Activated CD4-positive, alpha-beta T cell treated with anti-CD3 and anti-CD28 coated beads, Interleukin-2, amount 50 U/mL, for 4 hours (primary cell): ENCODE measurements at regions not wholly inside any gene's neighbourhood (a gene's known extent, or its start where the extent isn't known, plus 50 kb on each side); places are given as distances from the start of the nearest gene placed in this dataset.

ENCODE experiments used
- DNase-seq, 2 experiments: peaks; one replicate each; pipeline ENCODE4 v3.0.0-alpha.2; 2020

DNA sequence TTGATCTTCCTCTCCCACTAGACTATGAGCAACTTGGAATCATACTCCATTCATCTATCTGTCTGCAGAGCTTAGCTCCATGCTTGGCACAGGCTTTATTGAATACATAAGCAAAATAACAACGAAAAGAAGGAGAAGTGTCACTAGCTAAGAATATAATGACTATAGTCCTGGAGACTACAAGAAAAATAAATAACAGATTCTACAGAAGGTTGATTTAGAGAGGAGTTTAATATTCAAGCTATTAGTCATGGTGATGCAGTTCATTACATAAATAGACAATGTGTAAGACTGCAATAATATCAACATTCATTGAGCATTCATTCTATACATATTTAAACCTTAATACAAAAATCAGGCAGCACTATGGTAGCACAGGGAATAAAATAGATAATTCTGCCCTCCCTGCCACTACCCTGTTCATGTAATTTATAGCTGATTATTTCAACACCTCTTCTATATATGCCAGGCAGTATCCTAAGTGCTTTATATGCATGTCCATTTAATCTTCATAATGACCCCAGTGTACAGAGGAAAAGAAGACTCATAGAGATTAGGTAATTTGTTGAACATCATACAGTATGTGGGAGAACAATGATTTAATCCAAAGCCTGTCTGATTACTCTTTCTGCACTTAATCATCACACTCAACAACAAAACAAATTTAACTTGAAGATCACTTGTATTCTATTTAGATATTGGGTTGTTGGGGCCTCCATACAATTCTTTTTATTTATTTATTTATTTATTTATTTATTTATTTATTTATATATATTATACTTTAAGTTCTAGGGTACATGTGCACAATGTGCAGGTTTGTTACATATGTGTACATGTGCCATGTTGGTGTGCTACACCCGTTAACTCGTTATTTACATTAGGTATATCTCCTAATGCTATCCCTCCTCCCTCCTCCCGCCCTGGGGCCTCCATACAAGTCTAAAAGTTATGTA, 165.3 kb downstream of the RNF152 start:
- DNase-seq: no peak

DNA sequence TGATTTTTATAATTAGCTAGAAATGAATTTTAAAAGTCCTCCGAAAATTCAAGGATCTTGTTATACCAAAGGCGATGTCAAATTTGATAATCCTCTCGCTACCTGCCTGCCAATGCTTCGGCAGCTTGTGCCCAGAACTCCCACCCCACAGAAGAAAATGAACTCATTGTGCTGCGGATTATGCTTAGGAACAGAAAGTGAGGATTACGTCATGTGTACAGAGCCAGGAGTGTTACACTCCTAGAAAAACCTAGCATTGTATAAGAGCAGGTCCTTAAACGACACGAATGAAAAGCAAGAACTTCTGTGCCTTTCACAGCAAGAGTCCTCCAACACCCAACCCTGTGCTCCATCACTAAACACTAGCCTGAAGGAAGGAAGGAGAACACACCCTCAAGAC, 168.3 kb downstream of the RNF152 start:
- no peak for DNase-seq

DNA sequence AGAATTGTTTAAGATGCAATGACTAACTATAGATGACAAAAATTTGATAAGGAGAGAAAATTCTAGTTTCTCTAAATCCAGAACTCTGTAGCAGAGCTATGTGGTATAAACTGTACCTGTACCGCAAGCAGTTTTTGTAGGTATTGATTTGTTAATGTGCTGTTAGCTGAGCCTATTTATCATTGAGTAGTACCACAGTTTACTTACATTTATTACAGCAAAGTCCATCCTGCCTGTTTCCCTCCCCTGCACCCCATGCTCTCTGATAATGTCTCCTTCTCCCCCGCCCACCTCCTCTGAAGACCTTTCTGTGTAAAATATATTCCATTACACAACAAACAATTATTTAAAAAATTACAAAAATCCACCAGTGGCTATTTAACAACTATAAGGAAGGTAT, 170.6 kb downstream of the RNF152 start:
- DNase-seq: no peak

DNA sequence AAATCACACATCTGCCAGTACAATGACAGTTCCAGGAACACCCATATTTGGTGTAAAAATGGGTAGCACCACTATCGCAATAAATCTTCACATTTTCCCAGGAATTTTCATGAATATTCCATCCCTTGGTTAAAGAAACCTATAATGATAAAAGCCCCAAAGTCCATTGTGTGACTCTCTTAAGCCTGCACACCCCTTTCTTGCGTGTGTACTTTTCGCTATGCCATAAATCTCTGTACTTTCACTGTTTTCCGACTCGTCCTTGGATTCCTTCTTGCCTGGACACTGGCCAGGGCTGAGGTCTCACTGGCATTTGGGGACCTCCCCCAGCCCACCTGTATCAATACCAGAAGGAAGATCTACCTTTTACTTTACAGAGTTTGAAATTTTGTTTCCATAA, 172.3 kb downstream of the RNF152 start:
- DNase-seq: no peak

DNA sequence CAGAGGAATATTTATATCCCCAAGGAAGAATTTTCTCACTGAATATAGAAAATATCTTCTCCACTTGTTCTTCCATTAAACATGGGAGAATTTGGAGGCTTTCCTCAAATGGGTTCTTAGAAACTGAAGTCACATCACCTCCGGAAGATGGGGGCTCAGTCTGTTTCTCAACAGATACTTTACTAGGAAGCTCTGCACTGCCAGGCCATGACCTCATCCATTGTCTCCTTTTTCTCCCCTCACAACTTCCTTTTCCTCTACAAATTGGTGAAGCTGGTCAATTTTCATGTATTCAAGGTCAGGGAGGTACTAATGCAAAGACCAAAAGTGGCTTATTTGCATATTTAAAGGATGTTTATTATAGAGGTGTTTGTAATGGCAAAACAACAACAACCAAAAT, 173.1 kb downstream of the RNF152 start:
- no peak for DNase-seq

DNA sequence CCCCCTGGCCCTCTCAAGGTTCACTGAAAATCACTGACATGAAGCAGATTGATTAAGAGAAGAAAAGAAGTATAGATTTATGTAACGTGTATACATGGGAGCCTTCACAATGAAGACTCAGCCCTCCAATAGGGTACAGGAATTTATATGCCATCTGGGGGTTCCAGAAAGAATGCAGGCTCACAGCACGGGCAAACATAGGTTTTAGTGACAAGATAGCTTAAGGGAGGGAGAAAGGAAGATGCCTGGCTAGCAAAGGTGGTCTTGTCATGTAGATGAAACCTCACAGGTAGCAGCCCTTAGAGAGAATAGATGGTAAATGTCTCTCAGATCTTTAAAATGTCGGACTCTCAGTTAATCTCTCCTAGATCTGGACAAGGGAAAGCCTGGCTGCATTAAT, 173.9 kb downstream of the RNF152 start:
- DNase-seq: no peak

DNA sequence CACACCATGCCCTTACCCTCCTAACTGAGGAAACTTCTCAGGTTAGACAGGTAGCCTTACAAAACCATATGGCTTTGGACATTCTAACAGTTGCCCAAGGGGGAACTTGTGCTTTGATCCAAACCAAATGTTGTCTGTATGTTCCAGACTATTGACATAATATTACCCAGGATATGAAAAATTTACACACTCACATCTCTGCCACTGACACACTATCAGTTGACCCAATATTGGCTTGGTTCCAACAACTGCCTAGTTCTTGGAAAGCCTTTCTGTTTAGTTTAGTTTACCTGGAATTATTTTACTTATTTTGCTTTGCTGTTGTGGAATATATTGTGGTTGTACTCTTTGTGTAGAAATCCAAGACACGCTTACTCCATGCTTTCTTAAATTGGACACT, 178.4 kb downstream of the RNF152 start:
- DNase-seq: no peak

DNA sequence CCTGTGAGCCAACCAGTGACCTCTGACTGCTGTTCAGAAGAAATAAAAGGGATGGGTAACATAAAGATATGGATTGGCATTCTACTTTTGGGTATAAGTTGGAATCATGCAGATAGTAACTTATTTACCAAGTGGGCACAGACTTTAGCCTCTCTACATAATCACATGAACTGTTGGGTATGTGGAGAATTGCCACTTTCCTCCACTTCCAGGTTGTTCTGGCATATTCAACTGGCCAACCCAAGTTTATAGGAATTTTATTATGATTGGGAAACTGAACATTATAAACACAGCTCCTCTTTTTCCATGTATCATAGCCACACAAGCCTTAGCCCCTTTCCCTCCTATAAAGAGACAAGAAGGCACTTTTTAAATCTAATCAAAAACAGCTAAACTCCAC, 179.3 kb downstream of the RNF152 start:
- no peak for DNase-seq

DNA sequence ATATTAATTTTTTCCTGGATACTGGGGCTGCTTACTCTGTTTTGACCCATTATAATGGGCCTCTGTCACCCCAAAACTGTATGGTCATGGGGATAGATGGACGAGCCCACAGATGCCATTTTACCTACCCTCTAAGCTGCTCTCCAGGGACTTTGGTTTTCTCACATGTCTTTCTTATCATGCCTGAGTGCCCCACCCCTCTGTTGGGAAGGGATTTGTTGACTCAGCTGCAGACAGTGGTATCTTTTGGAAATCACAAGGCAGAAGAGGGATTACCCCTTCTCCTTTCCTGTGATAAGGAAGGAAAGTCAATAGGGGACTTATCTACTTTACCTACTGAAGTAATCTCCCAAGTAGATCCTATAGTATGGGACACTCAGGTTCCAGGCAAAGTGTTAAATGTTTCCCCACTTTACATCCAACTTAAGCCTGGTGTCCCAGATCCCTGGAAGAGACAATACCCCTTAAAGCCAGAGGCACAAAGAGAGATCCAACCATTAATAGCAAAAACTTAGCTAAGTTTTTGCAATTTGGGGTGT, 182.7 kb downstream of the RNF152 start:
- no peak for DNase-seq

DNA sequence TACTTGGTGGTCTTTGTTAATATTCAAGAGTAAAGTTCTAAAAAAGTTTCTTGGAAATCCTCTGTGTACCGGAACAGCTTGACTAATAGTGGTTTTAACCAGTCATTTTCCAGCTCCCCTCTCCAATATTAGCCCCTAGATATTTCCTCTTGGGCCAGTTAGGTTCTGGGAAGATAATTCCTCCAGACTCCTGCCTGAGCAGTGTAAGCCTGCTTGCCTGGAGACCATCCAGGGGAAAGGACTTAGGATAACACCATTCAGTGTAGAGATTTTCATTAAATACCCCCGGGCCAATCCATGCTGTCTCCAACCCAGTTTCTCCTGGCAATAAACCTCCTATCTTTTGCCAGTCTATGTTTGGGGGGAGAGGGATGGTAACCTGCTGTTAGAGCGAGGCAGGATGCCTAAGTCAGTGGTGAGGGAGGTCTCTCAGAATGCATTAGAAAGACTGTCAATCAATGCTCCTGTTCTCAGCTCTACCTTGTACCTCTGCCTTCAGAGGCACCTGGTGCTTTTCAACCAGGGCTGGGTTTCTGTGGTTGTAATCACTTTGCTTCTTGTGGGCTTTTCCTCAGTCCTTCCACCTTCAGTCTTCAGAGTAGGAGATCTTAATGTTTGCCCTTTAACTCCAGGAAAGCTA, 186.4 kb downstream of the RNF152 start:
- DNase-seq: no peak

DNA sequence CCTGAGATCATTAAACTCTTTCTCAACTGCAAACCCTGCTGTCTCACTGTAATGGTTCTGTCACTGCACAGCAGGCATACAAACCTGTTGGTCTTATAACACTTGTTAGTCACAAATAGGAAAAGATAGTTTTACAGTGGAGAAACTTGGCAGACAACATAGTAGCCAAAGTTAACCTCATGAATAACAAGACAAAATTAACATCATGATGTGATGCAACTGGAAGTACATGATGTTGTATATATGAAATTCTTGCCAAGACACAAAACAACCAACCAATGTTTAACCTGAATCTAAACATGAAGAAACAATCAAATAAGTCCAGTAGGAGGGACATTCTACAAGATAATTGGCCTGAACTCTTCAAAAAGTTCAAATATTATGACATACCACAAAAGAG, 189.3 kb downstream of the RNF152 start:
- DNase-seq: no peak

DNA sequence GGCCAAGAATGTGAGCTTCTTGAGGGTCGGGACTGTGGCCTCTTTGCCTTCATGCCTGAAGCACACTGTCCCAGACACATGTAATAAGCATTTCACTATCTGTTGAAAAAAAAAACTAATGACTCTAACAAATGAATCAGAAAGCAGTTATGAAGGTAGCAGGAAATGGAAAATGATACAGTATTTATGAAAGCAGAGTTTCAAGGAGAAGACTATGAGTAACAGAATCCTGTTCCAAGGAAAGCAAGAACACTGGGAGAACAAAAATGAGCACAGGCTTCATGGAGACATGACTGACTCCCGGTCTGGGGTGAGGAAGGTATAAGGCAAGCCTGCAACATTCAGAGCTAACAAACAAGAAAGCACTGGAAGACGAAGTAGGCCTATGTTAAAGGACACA, 190.8 kb downstream of the RNF152 start:
- DNase-seq: no peak

DNA sequence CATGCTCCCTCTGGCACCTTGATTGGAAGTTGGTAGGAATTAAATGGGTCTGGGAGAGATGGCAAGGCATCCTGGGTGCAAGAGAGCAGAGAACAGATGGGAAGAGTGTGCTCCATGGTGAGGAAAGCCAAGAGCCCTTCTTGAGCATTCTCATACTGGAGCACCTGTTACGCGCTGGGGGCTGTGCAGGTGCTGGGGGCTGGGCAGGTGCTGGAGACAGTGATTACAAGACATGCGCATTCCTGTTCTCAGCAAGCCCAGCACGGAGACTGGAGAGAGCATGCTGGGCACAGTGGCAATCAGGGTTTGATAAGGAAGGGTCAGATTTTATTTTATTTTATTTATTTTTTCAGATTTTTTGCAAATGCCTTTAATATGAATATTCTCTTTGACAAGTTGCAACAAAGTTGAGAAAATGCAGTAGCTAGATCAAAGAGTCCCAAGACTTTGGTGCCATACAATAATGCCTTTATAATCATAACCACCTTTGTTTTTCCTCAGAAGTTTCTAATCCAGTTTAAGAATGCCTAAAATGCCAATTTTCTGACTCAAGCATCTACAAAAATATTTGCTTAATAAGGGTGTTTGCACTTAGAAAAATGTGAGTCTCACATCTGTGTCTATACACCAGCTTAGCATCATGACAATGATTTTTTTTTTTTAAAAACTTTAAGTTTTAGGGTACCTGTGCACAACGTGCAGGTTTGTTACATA, 193.3 kb downstream of the RNF152 start:
- no peak for DNase-seq

DNA sequence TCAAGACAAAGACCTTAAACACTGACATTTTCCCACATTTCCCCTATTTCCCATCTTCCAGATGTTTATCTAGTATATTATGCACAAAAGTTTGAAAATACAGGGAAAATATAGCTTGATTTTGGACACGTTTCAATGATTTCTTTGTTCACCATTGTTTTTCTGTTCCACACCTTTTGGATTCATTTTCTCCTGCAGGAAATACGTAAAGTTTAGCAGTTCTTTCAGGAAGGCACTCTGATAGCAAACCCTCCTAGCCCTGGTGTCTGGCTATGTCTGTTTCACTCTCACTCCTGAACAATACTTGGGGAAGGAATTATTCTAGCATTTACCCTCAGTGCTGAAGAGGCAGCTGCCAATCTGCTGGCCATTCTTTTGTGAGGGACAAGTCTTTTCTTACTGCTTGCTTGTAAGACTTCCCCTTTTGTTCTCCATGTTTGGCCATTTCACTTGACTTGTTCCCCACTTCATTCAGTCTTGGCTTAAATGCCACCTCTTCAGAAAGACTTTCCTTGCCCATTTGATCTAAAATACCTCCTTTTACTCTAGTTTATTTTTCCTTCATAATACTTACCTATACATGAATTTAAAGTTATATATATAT, 195.4 kb downstream of the RNF152 start:
- no peak for DNase-seq

DNA sequence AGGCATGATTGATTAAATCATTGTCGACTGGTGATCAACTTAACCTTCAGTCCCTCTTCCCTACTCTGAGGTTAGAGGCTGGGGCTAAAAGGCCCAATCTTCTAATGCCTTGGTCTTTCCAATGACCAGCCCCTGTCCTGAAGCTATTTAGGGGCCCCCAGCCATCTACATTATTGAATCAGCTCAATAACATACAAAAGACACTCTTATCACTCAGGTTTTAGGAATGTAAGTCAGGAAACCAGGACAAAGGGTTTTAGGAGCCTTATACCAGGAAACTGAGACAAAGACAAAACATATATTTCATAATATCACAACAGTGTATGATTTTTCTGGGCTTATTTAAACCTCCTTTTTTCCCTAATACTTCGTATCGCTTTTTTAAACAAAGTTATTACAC, 198.6 kb downstream of the RNF152 start:
- DNase-seq: no peak

DNA sequence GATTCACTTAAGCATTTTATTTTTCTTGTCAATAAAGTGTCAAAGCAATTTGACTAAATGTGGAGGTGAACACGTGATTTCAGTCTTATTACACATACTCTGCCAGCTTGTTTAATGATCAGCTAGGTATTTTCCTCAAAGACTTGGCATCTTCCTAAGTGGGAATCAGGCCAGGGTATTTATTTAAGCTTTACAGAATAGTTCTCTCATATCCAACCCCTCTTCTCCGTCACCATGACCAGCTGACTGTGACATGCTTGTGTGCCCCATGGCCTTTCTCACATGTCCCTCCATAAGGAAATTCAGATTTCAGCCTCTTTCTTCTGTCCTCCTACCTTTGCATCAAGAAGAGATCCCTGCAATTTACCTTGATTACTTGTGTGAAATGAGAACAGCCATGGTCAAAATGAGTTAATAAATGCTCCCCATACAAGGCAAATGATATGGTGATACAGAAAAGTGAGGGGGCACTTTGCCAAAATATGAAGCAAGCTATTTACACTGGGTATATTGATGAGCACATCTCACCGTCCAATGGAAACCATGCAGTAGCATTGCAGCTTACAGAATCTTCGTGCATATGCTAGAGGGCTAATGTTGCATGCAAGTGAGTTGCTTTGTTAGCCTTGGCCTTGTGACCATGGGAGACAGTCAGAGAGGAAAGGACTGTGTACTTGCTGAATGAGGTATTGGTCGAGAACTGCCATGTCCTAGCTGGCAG, 202.2 kb downstream of the RNF152 start:
- DNase-seq: no peak

DNA sequence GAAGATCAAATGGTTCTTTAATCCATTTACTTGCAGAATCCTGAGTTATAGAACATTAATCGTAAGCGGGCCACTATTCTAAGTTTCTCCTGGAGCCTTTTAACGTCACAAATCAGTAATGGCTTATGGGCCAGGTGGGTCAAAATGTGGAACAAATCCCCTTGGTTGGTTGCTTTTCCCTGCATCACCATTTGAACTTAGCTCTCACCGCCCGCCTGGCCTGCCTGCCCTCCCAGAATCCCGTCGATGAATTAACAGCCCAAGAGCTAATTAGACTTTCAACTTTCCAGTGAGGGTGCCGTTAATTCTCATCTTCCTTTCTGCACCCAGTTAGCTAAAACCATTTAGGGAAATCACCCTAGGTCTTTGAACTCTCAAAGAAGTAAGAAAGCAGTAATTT, 205.5 kb downstream of the RNF152 start:
- DNase-seq: no peak

DNA sequence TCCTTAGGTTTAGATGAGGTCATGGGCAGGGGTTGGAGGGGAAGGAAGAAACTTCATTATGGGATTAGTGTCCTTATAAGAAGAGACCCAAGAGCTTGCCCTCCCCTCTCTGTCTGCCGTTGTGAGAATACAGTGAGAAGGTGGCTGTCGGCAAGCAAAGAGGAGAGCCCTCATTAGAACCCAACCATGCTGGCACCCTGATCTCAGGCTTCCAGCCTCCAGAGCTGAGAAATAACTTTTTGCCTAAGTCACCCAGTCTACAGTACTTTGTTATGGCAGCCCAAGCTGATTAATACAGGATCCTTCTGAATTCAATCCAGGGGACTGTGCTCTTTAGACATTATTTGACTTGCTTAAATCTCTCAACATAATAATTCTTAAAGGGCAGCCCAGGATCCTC, 209.0 kb downstream of the RNF152 start:
- no peak for DNase-seq

DNA sequence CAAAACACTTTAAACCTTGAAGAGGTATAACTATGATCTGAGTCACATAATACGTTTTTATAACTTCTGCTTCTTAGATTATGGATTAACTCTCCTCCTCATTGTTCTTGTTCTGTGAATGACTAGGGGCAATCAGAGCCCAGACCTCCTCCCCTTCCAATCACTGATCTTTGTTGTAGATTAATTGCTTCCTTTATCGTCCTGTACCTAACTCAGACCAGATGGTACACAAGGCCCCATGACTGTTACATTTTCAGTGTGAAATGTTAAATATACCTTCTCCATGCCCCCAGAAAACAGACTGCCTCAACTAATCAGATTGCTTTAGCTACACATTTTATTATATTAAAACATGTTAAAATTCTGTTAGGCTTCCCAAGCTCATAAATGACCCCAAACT, 211.7 kb downstream of the RNF152 start:
- no peak for DNase-seq

DNA sequence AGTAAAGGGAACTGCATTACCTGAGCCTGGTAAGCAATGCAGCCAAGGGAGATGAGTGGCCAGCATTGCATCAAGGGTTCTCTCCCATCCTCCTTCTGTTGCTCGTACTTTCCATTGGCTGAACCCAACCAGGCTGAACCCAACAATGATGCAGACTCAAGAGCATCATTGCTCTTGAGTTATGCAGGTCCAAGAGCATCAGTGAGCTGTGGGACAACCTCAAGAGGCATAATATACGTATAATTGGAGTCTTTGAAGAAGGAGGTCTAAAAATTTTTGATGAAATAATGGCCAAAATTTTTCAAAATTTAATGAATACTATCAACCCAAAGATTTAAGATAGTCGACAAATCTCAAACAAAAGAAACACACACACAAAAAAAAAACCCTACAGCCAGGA, 213.0 kb downstream of the RNF152 start:
- DNase-seq: no peak

DNA sequence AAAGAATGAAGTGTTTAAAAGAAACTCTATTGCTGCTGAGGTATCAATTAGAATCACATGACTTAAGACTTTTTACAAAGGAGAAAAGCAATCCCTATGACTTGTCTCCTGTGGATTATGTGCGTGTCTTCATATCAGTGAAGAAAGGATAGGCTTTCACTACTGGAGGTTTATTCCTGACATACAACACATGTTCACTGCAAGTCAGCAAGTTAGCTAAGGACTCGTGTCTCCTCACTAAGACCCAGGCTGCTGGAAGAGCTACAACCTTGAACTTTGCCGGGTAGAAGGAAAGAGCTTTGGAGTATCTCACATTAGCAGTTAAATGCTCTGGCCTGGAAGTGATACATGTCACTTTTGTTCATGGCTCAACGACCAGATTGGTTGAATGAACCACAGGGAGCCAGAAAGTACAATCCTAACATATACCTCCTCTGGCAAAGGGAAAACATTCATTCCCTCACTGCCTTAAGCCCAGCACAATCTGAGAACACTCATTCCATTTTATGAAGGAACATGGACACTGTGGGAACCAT, 215.3 kb downstream of the RNF152 start:
- no peak for DNase-seq

DNA sequence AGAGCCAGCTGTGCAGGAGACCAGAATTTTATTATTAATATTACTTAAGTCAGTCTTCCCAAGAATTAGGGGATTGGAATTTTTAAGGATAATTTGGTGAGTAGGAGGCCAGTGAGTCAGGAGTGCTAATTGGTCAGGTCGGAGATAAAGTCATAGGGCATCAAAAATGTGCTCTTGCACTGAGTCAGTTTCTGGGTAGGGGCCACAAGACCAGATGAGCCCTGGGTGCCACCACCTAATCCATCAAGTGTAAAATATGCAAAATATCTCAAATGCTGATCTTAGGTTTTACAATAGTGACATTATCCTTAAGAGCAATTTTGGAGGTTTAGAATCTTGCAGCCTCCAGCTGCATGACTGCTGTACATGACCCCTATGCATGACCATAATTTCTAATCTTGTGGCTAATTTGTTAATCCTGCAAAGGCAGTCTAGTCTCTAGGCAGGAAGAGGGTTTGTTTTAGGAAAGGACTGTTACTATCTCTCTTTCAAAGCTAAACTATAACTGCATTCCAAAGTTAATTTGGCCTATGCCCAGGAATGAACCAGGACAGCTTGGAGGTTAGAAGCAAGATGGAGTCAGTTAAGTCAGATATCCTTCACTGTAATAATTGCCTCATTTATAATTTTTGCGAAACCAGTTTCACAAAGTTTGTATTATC, 215.9 kb downstream of the RNF152 start:
- DNase-seq: no peak
